H9 (cell line): ENCODE measurements at regions not wholly inside any gene's neighbourhood (a gene's known extent, or its start where the extent isn't known, plus 50 kb on each side); places are given as distances from the start of the nearest gene placed in this dataset.

Experiments
- DNase-seq: peaks from one replicate; pipeline ENCODE4 v3.0.0-alpha.2; 2017
- H2AFZ ChIP-seq: one replicate; pipeline ENCODE4 v1.6.1; 2013; ENCODE audit warnings: mild to moderate bottlenecking, low read length, control low read depth, moderate library complexity
- H2AK5ac ChIP-seq: 2 replicates; pipeline ENCODE4 v1.6.1; 2013; ENCODE audit warnings: low read length, control low read depth, mixed read lengths; ENCODE audit not compliant: insufficient read length
- H2BK120ac ChIP-seq: one replicate; pipeline ENCODE4 v1.6.1; 2013; ENCODE audit warnings: low read depth, mild to moderate bottlenecking, low read length, control low read depth, inconsistent platforms; ENCODE audit not compliant: poor library complexity, severe bottlenecking
- H2BK12ac ChIP-seq: 2 replicates; pipeline ENCODE4 v1.6.1; 2013; ENCODE audit warnings: low read length, control low read depth, mixed read lengths, low read depth; ENCODE audit not compliant: insufficient read length
- H2BK15ac ChIP-seq: 2 replicates; pipeline ENCODE4 v1.6.1; 2013; ENCODE audit warnings: low read depth, low read length, control low read depth
- H2BK20ac ChIP-seq: one replicate; pipeline ENCODE4 v1.6.1; 2013; ENCODE audit warnings: low read depth, mild to moderate bottlenecking, low read length, control low read depth, inconsistent platforms; ENCODE audit not compliant: poor library complexity, severe bottlenecking
- H2BK5ac ChIP-seq: 2 replicates; pipeline ENCODE4 v1.6.1; 2013; ENCODE audit warnings: low read length, control low read depth, mixed read lengths; ENCODE audit not compliant: insufficient read length
- H3K14ac ChIP-seq: 2 replicates; pipeline ENCODE4 v1.6.1; 2013; ENCODE audit warnings: low read length, control low read depth; ENCODE audit not compliant: insufficient read depth
- H3K18ac ChIP-seq: 2 replicates; pipeline ENCODE4 v1.6.1; 2013; ENCODE audit warnings: low read depth, mild to moderate bottlenecking, mixed read lengths, low read length, control low read depth; ENCODE audit not compliant: insufficient read length
- H3K23ac ChIP-seq: 2 replicates; pipeline ENCODE4 v1.6.1; 2013; ENCODE audit warnings: low read length, control low read depth, mixed read lengths, low read depth; ENCODE audit not compliant: insufficient read length
- H3K23me2 ChIP-seq: 2 replicates; pipeline ENCODE4 v1.6.1; 2013; ENCODE audit warnings: low read depth, mild to moderate bottlenecking, mixed read lengths, low read length, control low read depth; ENCODE audit not compliant: insufficient read length, poor library complexity, severe bottlenecking
- H3K27ac ChIP-seq: 2 replicates; pipeline ENCODE4 v1.5.1; 2013; ENCODE audit warnings: low read length, control low read depth, mixed read lengths, low read depth; ENCODE audit not compliant: insufficient read length
- H3K27me3 ChIP-seq: 2 replicates; pipeline ENCODE4 v1.6.1; 2013; ENCODE audit warnings: low read length, control low read depth, inconsistent platforms; ENCODE audit not compliant: insufficient read depth
- H3K4ac ChIP-seq: 2 replicates; pipeline ENCODE4 v1.6.1; 2013; ENCODE audit warnings: low read depth, mild to moderate bottlenecking, control low read depth, inconsistent platforms, low read length, moderate library complexity
- H3K4me1 ChIP-seq: 2 replicates; pipeline ENCODE4 v1.6.1; 2013; ENCODE audit warnings: low read length, control low read depth, inconsistent platforms; ENCODE audit not compliant: insufficient read depth
- H3K4me2 ChIP-seq: 2 replicates; pipeline ENCODE4 v1.6.1; 2013; ENCODE audit warnings: low read length, control low read depth, mixed read lengths; ENCODE audit not compliant: insufficient read length, insufficient read depth
- H3K56ac ChIP-seq: 2 replicates; pipeline ENCODE4 v1.6.1; 2013; ENCODE audit warnings: low read depth, mild to moderate bottlenecking, mixed read lengths, low read length, control low read depth; ENCODE audit not compliant: insufficient read length
- H3K79me1 ChIP-seq: 2 replicates; pipeline ENCODE4 v1.6.1; 2013; ENCODE audit warnings: low read depth, mild to moderate bottlenecking, moderate library complexity, low read length, control low read depth, inconsistent platforms; ENCODE audit not compliant: insufficient read depth, poor library complexity, severe bottlenecking
- H3K79me2 ChIP-seq: 2 replicates; pipeline ENCODE4 v1.6.1; 2013; ENCODE audit warnings: low read length, control low read depth, inconsistent platforms; ENCODE audit not compliant: insufficient read depth
- H3K9ac ChIP-seq: 2 replicates; pipeline ENCODE4 v1.6.1; 2013; ENCODE audit warnings: low read length, control low read depth, mixed read lengths; ENCODE audit not compliant: insufficient read length; ENCODE audit errors: extremely low read depth
- H3K9me3 ChIP-seq: one replicate; pipeline ENCODE4 v1.6.1; 2013; ENCODE audit warnings: low read depth, low read length, inconsistent platforms; ENCODE audit not compliant: control insufficient read depth
- H3T11ph ChIP-seq: one replicate; pipeline ENCODE4 v1.6.1; 2013; ENCODE audit warnings: mild to moderate bottlenecking, low read length, control low read depth, inconsistent platforms
- H4K20me1 ChIP-seq: one replicate; pipeline ENCODE4 v1.6.1; 2013; ENCODE audit not compliant: control insufficient read depth, insufficient read length, insufficient read depth
- H4K5ac ChIP-seq: 2 replicates; pipeline ENCODE4 v1.6.1; 2013; ENCODE audit warnings: low read depth, mild to moderate bottlenecking, mixed read lengths, low read length, control low read depth; ENCODE audit not compliant: insufficient read length
- H4K8ac ChIP-seq: replicated peaks from 2 replicates; pipeline ENCODE4 v1.6.1; 2013; ENCODE audit warnings: low read length, control low read depth, mixed read lengths, low read depth; ENCODE audit not compliant: insufficient read length
- H4K91ac ChIP-seq: 2 replicates; pipeline ENCODE4 v1.6.1; 2013; ENCODE audit warnings: low read depth, mild to moderate bottlenecking, moderate library complexity, mixed read lengths, low read length, control low read depth; ENCODE audit not compliant: insufficient read length
- H3K27ac Mint-ChIP-seq, 3 experiments: 2 replicates in 2 of 3; 3 replicates in 1 of 3; pipeline ENCODE4 v1.8.0; 2020 to 2021; ENCODE audit warnings: mixed read lengths in 3 of 3, mild to moderate bottlenecking in 1 of 3, moderate library complexity in 1 of 3
- H3K27me3 Mint-ChIP-seq: 2 replicates; pipeline ENCODE4 v1.8.0; 2021; ENCODE audit warnings: low read depth, mild to moderate bottlenecking, moderate library complexity, mixed read lengths
- H3K36me3 Mint-ChIP-seq, 3 experiments: 2 replicates in 2 of 3; 3 replicates in 1 of 3; pipeline ENCODE4 v1.8.0; 2020 to 2021; ENCODE audit warnings: low read depth in 3 of 3, mixed read lengths in 3 of 3; ENCODE audit not compliant: insufficient read depth in 1 of 3
- H3K4me1 Mint-ChIP-seq, 2 experiments: 2 replicates each; pipeline ENCODE4 v1.8.0; 2020; ENCODE audit warnings: mixed read lengths in 2 of 2
- H3K4me3 Mint-ChIP-seq, 2 experiments: 2 replicates in 1 of 2; 3 replicates in 1 of 2; pipeline ENCODE4 v1.8.0; 2020 to 2021; ENCODE audit warnings: mild to moderate bottlenecking in 2 of 2, mixed read lengths in 2 of 2, moderate library complexity in 1 of 2
- H3K9me3 Mint-ChIP-seq, 2 experiments: 2 replicates in 1 of 2; 3 replicates in 1 of 2; pipeline ENCODE4 v1.8.0; 2020; ENCODE audit warnings: mild to moderate bottlenecking in 2 of 2, mixed read lengths in 2 of 2, moderate library complexity in 1 of 2
- CTCF ChIP-seq: fragments of 200-600 bp; sonication (generic); conservative IDR thresholded peaks from 3 replicates; pipeline ENCODE4 v1.8.0; 2021; ENCODE audit warnings: antibody characterized with exemption, mild to moderate bottlenecking
- WGBS: extraction: QIAGEN DNeasy Blood & Tissue Kit; methylation state at CpG from one replicate; pipeline ENCODE4 v1.1.7; 2013; ENCODE audit warnings: missing lambda C conversion rate, low lambda C conversion rate, mixed read lengths; ENCODE audit not compliant: insufficient read length; ENCODE audit errors: extremely low coverage; 5-methylcytosine and 5-hydroxymethylcytosine counted together

GRCh38 chr14:100967178-100967577, 63.7 kb upstream of the RTL1 start:
- no peaks in the 10 kb centered on the region for H3K27me3 ChIP-seq
- no peaks in the 10 kb centered on the region for H3K9me3 ChIP-seq
- no peak overlapping the region for H3K4me2 ChIP-seq
- H3K23ac ChIP-seq, result no peak overlapping the region
- H3K9ac ChIP-seq, result no peak overlapping the region
- no peak overlapping the region for H2AFZ ChIP-seq
- H3K79me1 ChIP-seq, result no peaks in the 10 kb centered on the region
- no peak overlapping the region for H3K4me3 Mint-ChIP-seq
- no peak overlapping the region for H2BK120ac ChIP-seq
- H3K4me1 Mint-ChIP-seq, result no peaks in the 10 kb centered on the region
- H3K79me2 ChIP-seq, result no peaks in the 10 kb centered on the region
- no peak overlapping the region for H2BK20ac ChIP-seq
- H3K18ac ChIP-seq, result no peak overlapping the region
- no peak overlapping the region for H2BK15ac ChIP-seq
- no peak overlapping the region for H3T11ph ChIP-seq
- no peaks in the 10 kb centered on the region for H4K20me1 ChIP-seq
- no peak overlapping the region for H3K27ac Mint-ChIP-seq
- H3K4ac ChIP-seq, result no peak overlapping the region
- H3K4me1 ChIP-seq, result no peaks in the 10 kb centered on the region
- no peak overlapping the region for H2BK12ac ChIP-seq
- H4K91ac ChIP-seq, result no peak overlapping the region
- H3K36me3 Mint-ChIP-seq, result no peaks in the 10 kb centered on the region
- H3K56ac ChIP-seq, result no peak overlapping the region
- no peak overlapping the region for H2AK5ac ChIP-seq
- no peak for DNase-seq
- no peak overlapping the region for H4K5ac ChIP-seq
- peaks cover 0 to 7% of the 10 kb centered on the region in 2 experiments; a peak in 4 of 5 replicates for H3K9me3 Mint-ChIP-seq
- H3K23me2 ChIP-seq, result no peaks in the 10 kb centered on the region
- no peak overlapping the region for H3K27ac ChIP-seq
- no peak for TF ChIP-seq CTCF
- H4K8ac ChIP-seq, result no peak overlapping the region
- no peak overlapping the region for H2BK5ac ChIP-seq
- WGBS, result no CpG with 5 or more reads among the region's 3 CpGs
- no peak overlapping the region for H3K14ac ChIP-seq
- H3K27me3 Mint-ChIP-seq, result peaks cover 3% of the 10 kb centered on the region
